ENCODE measurements at regions not wholly inside any gene's neighbourhood (a gene's known extent, or its start where the extent isn't known, plus 50 kb on each side); places are given as distances from the start of the nearest gene placed in this dataset.

GRCh38 chr21:25307489-25307888 lies 299.8 kb downstream of the MRPL39 start:
- Histone ChIP-seq H3K4me1 (ENCODE audit: control insufficient read depth, insufficient read depth, low read length) (no peaks in the 10 kb centered on the region), H3K4me3 (ENCODE audit: low read length) (no peak overlapping the region), H3K27ac (ENCODE audit: low read length) (no peak overlapping the region), H3K9me3 (ENCODE audit: control insufficient read depth, low read depth, low read length) (peaks cover 8% of the 10 kb centered on the region), H3K36me3 (ENCODE audit: control insufficient read depth, insufficient read depth, low read length) (no peaks in the 10 kb centered on the region), H3K27me3 (ENCODE audit: control insufficient read depth, insufficient read depth, low read length) (no peaks in the 10 kb centered on the region)
- WGBS (ENCODE audit: insufficient coverage, low lambda C conversion rate) = no CpG with 5 or more reads among the region's 1 CpG
- DNase-seq = no peak

GRCh38 chr21:25304611-25305010 lies 302.7 kb downstream of the MRPL39 start:
- Histone ChIP-seq H3K27ac (ENCODE audit: low read length) (no peak overlapping the region), H3K36me3 (ENCODE audit: control insufficient read depth, insufficient read depth, low read length) (no peaks in the 10 kb centered on the region), H3K27me3 (ENCODE audit: control insufficient read depth, insufficient read depth, low read length) (no peaks in the 10 kb centered on the region), H3K9me3 (ENCODE audit: control insufficient read depth, low read depth, low read length) (peaks cover 8% of the 10 kb centered on the region), H3K4me3 (ENCODE audit: low read length) (no peak overlapping the region), H3K4me1 (ENCODE audit: control insufficient read depth, insufficient read depth, low read length) (no peaks in the 10 kb centered on the region)
- 51% methylated on average over 3 of the region's 4 CpGs for WGBS (ENCODE audit: insufficient coverage, low lambda C conversion rate)
- DNase-seq = no peak

- Histone ChIP-seq H3K36me3 (ENCODE audit: control insufficient read depth, insufficient read depth, low read length) (no peaks in the 10 kb centered on the region), H3K27ac (ENCODE audit: low read length) (no peak overlapping the region), H3K4me3 (ENCODE audit: low read length) (no peak overlapping the region), H3K9me3 (ENCODE audit: control insufficient read depth, low read depth, low read length) (no peaks in the 10 kb centered on the region), H3K27me3 (ENCODE audit: control insufficient read depth, insufficient read depth, low read length) (no peaks in the 10 kb centered on the region), H3K4me1 (ENCODE audit: control insufficient read depth, insufficient read depth, low read length) (no peaks in the 10 kb centered on the region)
- no peak for DNase-seq
- WGBS (ENCODE audit: insufficient coverage, low lambda C conversion rate) = 93% methylated on average over 3 of the region's 6 CpGs
Observed at GRCh38 chr21:25300632-25301031, 306.6 kb downstream of the MRPL39 start.

GRCh38 chr21:25298512-25299491 lies 308.5 kb downstream of the MRPL39 start:
- no peak overlapping the region for H3K27ac ChIP-seq (ENCODE audit: low read length)
- H3K36me3 ChIP-seq (ENCODE audit: control insufficient read depth, insufficient read depth, low read length) = no peaks in the 10 kb centered on the region
- H3K9me3 ChIP-seq (ENCODE audit: control insufficient read depth, low read depth, low read length) = no peaks in the 10 kb centered on the region
- H3K4me3 ChIP-seq (ENCODE audit: low read length) = no peak overlapping the region
- 45% methylated on average over 2 of the region's 2 CpGs for WGBS (ENCODE audit: insufficient coverage, low lambda C conversion rate)
- H3K27me3 ChIP-seq (ENCODE audit: control insufficient read depth, insufficient read depth, low read length) = no peaks in the 10 kb centered on the region
- no peak for DNase-seq
- H3K4me1 ChIP-seq (ENCODE audit: control insufficient read depth, insufficient read depth, low read length) = no peaks in the 10 kb centered on the region

GRCh38 chr21:25297117-25297516 lies 310.2 kb downstream of the MRPL39 start:
- no CpG with 5 or more reads among the region's 1 CpG for WGBS (ENCODE audit: insufficient coverage, low lambda C conversion rate)
- H3K4me3 ChIP-seq (ENCODE audit: low read length) = no peak overlapping the region
- H3K27me3 ChIP-seq (ENCODE audit: control insufficient read depth, insufficient read depth, low read length) = no peaks in the 10 kb centered on the region
- no peak for DNase-seq
- H3K4me1 ChIP-seq (ENCODE audit: control insufficient read depth, insufficient read depth, low read length) = no peaks in the 10 kb centered on the region
- H3K36me3 ChIP-seq (ENCODE audit: control insufficient read depth, insufficient read depth, low read length) = no peaks in the 10 kb centered on the region
- H3K27ac ChIP-seq (ENCODE audit: low read length) = no peak overlapping the region
- H3K9me3 ChIP-seq (ENCODE audit: control insufficient read depth, low read depth, low read length) = no peaks in the 10 kb centered on the region

- DNase-seq = no peak
- Histone ChIP-seq H3K4me3 (ENCODE audit: low read length) (no peak overlapping the region), H3K4me1 (ENCODE audit: control insufficient read depth, insufficient read depth, low read length) (no peaks in the 10 kb centered on the region), H3K36me3 (ENCODE audit: control insufficient read depth, insufficient read depth, low read length) (no peaks in the 10 kb centered on the region), H3K27me3 (ENCODE audit: control insufficient read depth, insufficient read depth, low read length) (no peaks in the 10 kb centered on the region), H3K9me3 (ENCODE audit: control insufficient read depth, low read depth, low read length) (no peaks in the 10 kb centered on the region), H3K27ac (ENCODE audit: low read length) (no peak overlapping the region)
- WGBS (ENCODE audit: insufficient coverage, low lambda C conversion rate) = no CpG with 5 or more reads among the region's 5 CpGs
Observed at GRCh38 chr21:25296252-25296651, 311.0 kb downstream of the MRPL39 start.

- H3K27ac ChIP-seq (ENCODE audit: low read length) = no peak overlapping the region
- 86% methylated on average over 4 of the region's 6 CpGs for WGBS (ENCODE audit: insufficient coverage, low lambda C conversion rate)
Observed at GRCh38 chr21:25292396-25292795, 314.9 kb downstream of the MRPL39 start.

GRCh38 chr21:25283720-25284119 lies 323.6 kb downstream of the MRPL39 start:
- no peak for DNase-seq
- no peaks in the 10 kb centered on the region for H3K36me3 ChIP-seq (ENCODE audit: control insufficient read depth, insufficient read depth, low read length)

More at GRCh38 chr21:25292396-25292795, 314.9 kb downstream of the MRPL39 start:
- Histone ChIP-seq H3K4me1 (ENCODE audit: control insufficient read depth, insufficient read depth, low read length) (no peaks in the 10 kb centered on the region), H3K4me3 (ENCODE audit: low read length) (no peak overlapping the region), H3K27me3 (ENCODE audit: control insufficient read depth, insufficient read depth, low read length) (no peaks in the 10 kb centered on the region), H3K36me3 (ENCODE audit: control insufficient read depth, insufficient read depth, low read length) (no peaks in the 10 kb centered on the region), H3K9me3 (ENCODE audit: control insufficient read depth, low read depth, low read length) (no peaks in the 10 kb centered on the region)
- DNase-seq = no peak

GRCh38 chr21:25281134-25281533 lies 326.1 kb downstream of the MRPL39 start:
- Histone ChIP-seq H3K4me3 (ENCODE audit: low read length) (no peak overlapping the region), H3K36me3 (ENCODE audit: control insufficient read depth, insufficient read depth, low read length) (no peaks in the 10 kb centered on the region), H3K27ac (ENCODE audit: low read length) (no peak overlapping the region), H3K27me3 (ENCODE audit: control insufficient read depth, insufficient read depth, low read length) (no peaks in the 10 kb centered on the region), H3K9me3 (ENCODE audit: control insufficient read depth, low read depth, low read length) (no peaks in the 10 kb centered on the region), H3K4me1 (ENCODE audit: control insufficient read depth, insufficient read depth, low read length) (no peaks in the 10 kb centered on the region)
- DNase-seq = no peak

More at GRCh38 chr21:25283720-25284119, 323.6 kb downstream of the MRPL39 start:
- no CpG with 5 or more reads among the region's 6 CpGs for WGBS (ENCODE audit: insufficient coverage, low lambda C conversion rate)
- H3K27me3 ChIP-seq (ENCODE audit: control insufficient read depth, insufficient read depth, low read length) = no peaks in the 10 kb centered on the region
- no peaks in the 10 kb centered on the region for H3K9me3 ChIP-seq (ENCODE audit: control insufficient read depth, low read depth, low read length)
- H3K4me3 ChIP-seq (ENCODE audit: low read length) = no peak overlapping the region
- no peaks in the 10 kb centered on the region for H3K4me1 ChIP-seq (ENCODE audit: control insufficient read depth, insufficient read depth, low read length)
- H3K27ac ChIP-seq (ENCODE audit: low read length) = no peak overlapping the region

- no CpG with 5 or more reads among the region's 1 CpG for WGBS (ENCODE audit: insufficient coverage, low lambda C conversion rate)
- Histone ChIP-seq H3K27ac (ENCODE audit: low read length) (no peak overlapping the region), H3K36me3 (ENCODE audit: control insufficient read depth, insufficient read depth, low read length) (no peaks in the 10 kb centered on the region)
Observed at GRCh38 chr21:25280061-25280460, 327.2 kb downstream of the MRPL39 start.

GRCh38 chr21:25273959-25274358 lies 333.3 kb downstream of the MRPL39 start:
- Histone ChIP-seq H3K4me3 (ENCODE audit: low read length) (no peak overlapping the region), H3K36me3 (ENCODE audit: control insufficient read depth, insufficient read depth, low read length) (no peaks in the 10 kb centered on the region), H3K4me1 (ENCODE audit: control insufficient read depth, insufficient read depth, low read length) (no peaks in the 10 kb centered on the region), H3K27ac (ENCODE audit: low read length) (no peak overlapping the region), H3K27me3 (ENCODE audit: control insufficient read depth, insufficient read depth, low read length) (no peaks in the 10 kb centered on the region), H3K9me3 (ENCODE audit: control insufficient read depth, low read depth, low read length) (no peaks in the 10 kb centered on the region)
- no peak for DNase-seq
- WGBS (ENCODE audit: insufficient coverage, low lambda C conversion rate) = 80% methylated on average over 1 of the region's 1 CpG

More at GRCh38 chr21:25280061-25280460, 327.2 kb downstream of the MRPL39 start:
- no peak for DNase-seq
- Histone ChIP-seq H3K27me3 (ENCODE audit: control insufficient read depth, insufficient read depth, low read length) (no peaks in the 10 kb centered on the region), H3K4me1 (ENCODE audit: control insufficient read depth, insufficient read depth, low read length) (no peaks in the 10 kb centered on the region), H3K9me3 (ENCODE audit: control insufficient read depth, low read depth, low read length) (no peaks in the 10 kb centered on the region), H3K4me3 (ENCODE audit: low read length) (no peak overlapping the region)

Measured in large intestine (tissue), 3 donors.